ENCODE measurements at regions not wholly inside any gene's neighbourhood (a gene's known extent, or its start where the extent isn't known, plus 50 kb on each side); places are given as distances from the start of the nearest gene placed in this dataset.
A peak's percentile ranks its signal among the peaks of the same experiment; 100 is the strongest.

GRCh38 chr9:23483566-23483965 lies 342.5 kb downstream of the ELAVL2 start:
- no peaks in the 10 kb centered on the region for H3K27me3 ChIP-seq (replicated peaks; ENCODE audit: insufficient read depth)
- no peaks in the 10 kb centered on the region for H3K36me3 ChIP-seq (ENCODE audit: low read depth)
- no peak overlapping the region for H3K27ac ChIP-seq
- no peak overlapping the region for H3K4me3 ChIP-seq
- no peak for TF ChIP-seq EZH2 (IDR thresholded peaks at IDR 0.05; ENCODE audit: insufficient read depth, poor library complexity, severe bottlenecking)
- TF ChIP-seq EZH2phosphoT487 (IDR thresholded peaks at IDR 0.05; ENCODE audit: insufficient read depth, low read depth) = no peak
- WGBS, 2 experiments (ENCODE audit: low coverage in 1 of 2, low lambda C conversion rate in 2 of 2, missing lambda C conversion rate in 2 of 2) = 19 to 20% methylated on average over 1 of the region's 1 CpG
- no peak for DNase-seq
- no peaks in the 10 kb centered on the region for H3K9me2 ChIP-seq (ENCODE audit: insufficient read depth)
- no peak overlapping the region for H3K4me2 ChIP-seq (ENCODE audit: unreplicated experiment)
- no peaks in the 10 kb centered on the region for H3K4me1 ChIP-seq (ENCODE audit: insufficient read depth)
- no peaks in the 10 kb centered on the region for H4K20me1 ChIP-seq (ENCODE audit: insufficient read depth)
- H3K79me2 ChIP-seq (ENCODE audit: insufficient read depth) = no peaks in the 10 kb centered on the region
- H3F3A ChIP-seq (ENCODE audit: insufficient read depth) = no peaks in the 10 kb centered on the region
- in situ Hi-C loops (cut with MboI) = no loop called here
- no peak overlapping the region for H3K9ac ChIP-seq
- H2AFZ ChIP-seq = no peak overlapping the region
- no peaks in the 10 kb centered on the region for H3K9me3 ChIP-seq (ENCODE audit: low read depth)

GRCh38 chr9:23492126-23493002 lies 333.7 kb downstream of the ELAVL2 start:
- TF ChIP-seq EZH2 (IDR thresholded peaks at IDR 0.05; ENCODE audit: insufficient read depth, poor library complexity, severe bottlenecking) (no peak), EZH2phosphoT487 (IDR thresholded peaks at IDR 0.05; ENCODE audit: insufficient read depth, low read depth) (no peak)
- Histone ChIP-seq H3K4me3 (peak overlapping the region; percentile 49), H3K9me2 (ENCODE audit: insufficient read depth) (no peaks in the 10 kb centered on the region), H3K4me2 (ENCODE audit: unreplicated experiment) (peak overlapping the region; percentile 74), H3K4me1 (ENCODE audit: insufficient read depth) (peaks cover 3% of the 10 kb centered on the region; the same call in 1 of the 2 replicates), H4K20me1 (ENCODE audit: insufficient read depth) (no peaks in the 10 kb centered on the region), H3K9ac (no peak overlapping the region), H3K27me3 (replicated peaks; ENCODE audit: insufficient read depth) (no peaks in the 10 kb centered on the region), H3K27ac (no peak overlapping the region), H3K9me3 (ENCODE audit: low read depth) (no peaks in the 10 kb centered on the region), H3K79me2 (ENCODE audit: insufficient read depth) (no peaks in the 10 kb centered on the region), H3F3A (ENCODE audit: insufficient read depth) (no peaks in the 10 kb centered on the region), H2AFZ (peak overlapping the region; percentile 57; the same call in 1 of the 2 replicates), H3K36me3 (ENCODE audit: low read depth) (no peaks in the 10 kb centered on the region)
- peak; percentile 70 for DNase-seq
- in situ Hi-C loops (cut with MboI) = no loop called here
- 13 to 14% methylated on average over 5 of the region's 5 CpGs for WGBS, 2 experiments (ENCODE audit: low coverage in 1 of 2, low lambda C conversion rate in 2 of 2, missing lambda C conversion rate in 2 of 2)

- H3K9me3 ChIP-seq (ENCODE audit: low read depth) = no peaks in the 10 kb centered on the region
- H2AFZ ChIP-seq = no peak overlapping the region
- H3K27ac ChIP-seq = no peak overlapping the region
- TF ChIP-seq EZH2 (IDR thresholded peaks at IDR 0.05; ENCODE audit: insufficient read depth, poor library complexity, severe bottlenecking) (no peak), EZH2phosphoT487 (IDR thresholded peaks at IDR 0.05; ENCODE audit: insufficient read depth, low read depth) (no peak)
- H4K20me1 ChIP-seq (ENCODE audit: insufficient read depth) = no peaks in the 10 kb centered on the region
- WGBS, 2 experiments (ENCODE audit: low coverage in 1 of 2, low lambda C conversion rate in 2 of 2, missing lambda C conversion rate in 2 of 2) = 35 to 48% methylated on average over 5 of the region's 5 CpGs
- in situ Hi-C loops (cut with MboI) = no loop called here
- H3K4me2 ChIP-seq (ENCODE audit: unreplicated experiment) = no peak overlapping the region
- no peaks in the 10 kb centered on the region for H3K9me2 ChIP-seq (ENCODE audit: insufficient read depth)
- H3K79me2 ChIP-seq (ENCODE audit: insufficient read depth) = no peaks in the 10 kb centered on the region
- H3K36me3 ChIP-seq (ENCODE audit: low read depth) = no peaks in the 10 kb centered on the region
- DNase-seq = no peak
- H3K4me3 ChIP-seq = no peak overlapping the region
- peaks cover 3% of the 10 kb centered on the region; the same call in 1 of the 2 replicates for H3K4me1 ChIP-seq (ENCODE audit: insufficient read depth)
- no peaks in the 10 kb centered on the region for H3K27me3 ChIP-seq (replicated peaks; ENCODE audit: insufficient read depth)
- H3F3A ChIP-seq (ENCODE audit: insufficient read depth) = no peaks in the 10 kb centered on the region
- no peak overlapping the region for H3K9ac ChIP-seq
These were observed 332.8 kb downstream of the ELAVL2 start for GRCh38 chr9:23493219-23493618.

GRCh38 chr9:23496489-23497136 lies 329.4 kb downstream of the ELAVL2 start:
- WGBS, 2 experiments (ENCODE audit: low coverage in 1 of 2, low lambda C conversion rate in 2 of 2, missing lambda C conversion rate in 2 of 2) = 0 to 5% methylated on average over 2 of the region's 2 CpGs

More at GRCh38 chr9:23496489-23497136, 329.4 kb downstream of the ELAVL2 start:
- no peaks in the 10 kb centered on the region for H3K27me3 ChIP-seq (replicated peaks; ENCODE audit: insufficient read depth)
- no peak overlapping the region for H3K4me2 ChIP-seq (ENCODE audit: unreplicated experiment)
- no peak overlapping the region for H3K4me3 ChIP-seq
- in situ Hi-C loops (cut with MboI) = no loop called here
- no peak for DNase-seq
- H3K79me2 ChIP-seq (ENCODE audit: insufficient read depth) = no peaks in the 10 kb centered on the region
- H4K20me1 ChIP-seq (ENCODE audit: insufficient read depth) = no peaks in the 10 kb centered on the region
- no peak overlapping the region for H3K27ac ChIP-seq
- no peak overlapping the region for H3K9ac ChIP-seq
- no peaks in the 10 kb centered on the region for H3K36me3 ChIP-seq (ENCODE audit: low read depth)
- H3K9me2 ChIP-seq (ENCODE audit: insufficient read depth) = no peaks in the 10 kb centered on the region
- peaks cover 3% of the 10 kb centered on the region; the same call in 1 of the 2 replicates for H3K4me1 ChIP-seq (ENCODE audit: insufficient read depth)
- no peaks in the 10 kb centered on the region for H3K9me3 ChIP-seq (ENCODE audit: low read depth)
- H3F3A ChIP-seq (ENCODE audit: insufficient read depth) = no peaks in the 10 kb centered on the region
- no peak overlapping the region for H2AFZ ChIP-seq
- no peak for TF ChIP-seq EZH2phosphoT487 (IDR thresholded peaks at IDR 0.05; ENCODE audit: insufficient read depth, low read depth)
- TF ChIP-seq EZH2 (IDR thresholded peaks at IDR 0.05; ENCODE audit: insufficient read depth, poor library complexity, severe bottlenecking) = no peak
